ENCODE measurements at regions not wholly inside any gene's neighbourhood (a gene's known extent, or its start where the extent isn't known, plus 50 kb on each side); places are given as distances from the start of the nearest gene placed in this dataset.
"Not testable (repeated sequence)": the region's sequence is repeated elsewhere in the genome, so short reads cannot be mapped to it uniquely, and the experiment has no call there.

DNA sequence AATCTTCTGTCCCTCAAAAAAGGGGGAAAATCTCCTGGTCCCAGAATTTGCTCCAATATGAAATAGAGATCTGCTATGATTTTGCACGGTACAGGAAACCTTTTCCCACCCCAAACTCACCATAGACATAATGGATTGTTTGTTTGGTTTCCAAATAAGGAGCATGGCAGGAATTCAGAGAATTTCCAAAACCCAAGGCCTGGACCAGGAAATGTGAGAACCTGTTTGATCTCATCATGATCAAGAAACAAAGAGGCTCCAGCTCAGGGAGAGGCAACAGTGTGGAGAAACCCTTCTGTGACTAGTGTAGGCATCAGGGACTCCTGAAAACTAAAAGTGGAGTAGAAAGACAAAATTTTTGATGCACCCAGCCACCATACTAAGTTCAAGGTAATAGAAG, 1548.1 kb upstream of the LRRTM3 start:
- no peak for DNase-seq (ENCODE audit: low spot score)

DNA sequence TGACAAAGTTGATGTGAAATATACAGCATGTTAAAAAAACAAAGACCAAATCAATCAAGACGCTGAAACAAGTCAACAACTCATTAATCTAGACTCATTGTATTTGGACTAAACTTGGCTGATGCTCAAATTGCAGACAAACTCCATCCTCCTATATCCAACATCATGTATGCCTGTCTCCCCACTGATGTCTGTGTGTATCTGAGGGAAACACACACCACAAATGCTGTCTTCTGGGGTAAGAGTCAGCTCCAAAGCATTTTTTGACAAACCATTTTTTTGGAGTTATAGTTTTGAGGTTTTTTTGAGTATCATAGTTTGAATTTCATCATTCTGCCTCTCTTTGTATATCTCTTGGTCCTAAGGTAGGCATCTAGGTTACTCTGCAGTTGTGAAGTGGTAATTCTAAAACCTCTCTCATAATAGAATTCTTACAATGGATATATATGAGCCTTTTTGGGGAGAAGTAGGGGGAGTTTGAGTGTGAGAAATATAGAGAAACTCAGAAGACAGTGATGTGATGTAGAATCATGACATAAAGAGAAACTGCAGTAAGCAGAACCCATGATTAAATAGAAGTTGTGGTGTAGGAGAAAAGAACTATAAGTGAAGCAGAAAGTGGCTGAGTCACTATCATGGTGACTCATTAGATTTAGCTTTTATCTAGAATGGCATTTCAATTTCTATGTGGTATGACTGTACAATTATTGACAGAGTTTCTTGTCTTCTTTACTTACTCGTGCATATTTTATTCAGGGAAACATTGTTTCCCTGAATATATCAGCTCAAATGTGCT, 1531.1 kb upstream of the LRRTM3 start:
- DNase-seq (ENCODE audit: low spot score), result no peak

DNA sequence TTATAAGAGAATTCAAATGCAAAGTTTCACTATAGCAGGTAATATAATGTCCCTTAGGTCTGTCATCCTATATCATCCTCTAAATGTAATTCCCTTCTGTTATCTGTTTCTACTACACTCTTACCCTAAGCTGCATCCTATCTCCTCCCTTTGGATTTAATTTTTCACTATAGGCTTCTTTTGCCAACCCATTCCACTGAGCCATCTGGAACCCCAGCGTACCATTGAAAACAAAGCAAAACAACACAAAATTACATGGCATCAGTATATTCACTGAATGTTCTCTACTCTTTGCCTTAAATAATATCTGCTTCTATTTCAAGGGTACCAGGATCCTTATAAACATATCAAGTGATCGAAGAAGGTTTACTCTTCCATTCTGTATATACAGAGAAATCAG, 1530.2 kb upstream of the LRRTM3 start:
- DNase-seq (ENCODE audit: low spot score), result no peak

DNA sequence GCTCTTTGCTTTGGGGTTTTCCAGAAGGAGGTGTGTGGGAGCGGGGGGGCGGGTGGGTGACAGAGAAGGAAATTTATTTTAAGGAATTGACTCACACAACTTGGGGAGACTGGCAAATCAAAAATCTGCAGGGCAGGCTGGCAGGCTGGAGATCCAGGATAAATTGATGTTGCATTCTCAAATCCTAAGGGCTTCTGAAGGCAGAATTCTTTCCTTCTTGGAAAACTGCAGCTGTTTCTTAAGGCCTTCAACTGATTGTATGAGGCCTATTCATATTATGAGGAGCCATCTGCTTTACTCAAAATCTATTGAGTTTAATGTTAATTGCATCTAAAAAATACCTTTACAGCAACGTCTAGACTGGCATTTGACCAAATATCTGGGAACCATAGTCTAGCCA, 1528.8 kb upstream of the LRRTM3 start:
- no peak for DNase-seq (ENCODE audit: low spot score)

DNA sequence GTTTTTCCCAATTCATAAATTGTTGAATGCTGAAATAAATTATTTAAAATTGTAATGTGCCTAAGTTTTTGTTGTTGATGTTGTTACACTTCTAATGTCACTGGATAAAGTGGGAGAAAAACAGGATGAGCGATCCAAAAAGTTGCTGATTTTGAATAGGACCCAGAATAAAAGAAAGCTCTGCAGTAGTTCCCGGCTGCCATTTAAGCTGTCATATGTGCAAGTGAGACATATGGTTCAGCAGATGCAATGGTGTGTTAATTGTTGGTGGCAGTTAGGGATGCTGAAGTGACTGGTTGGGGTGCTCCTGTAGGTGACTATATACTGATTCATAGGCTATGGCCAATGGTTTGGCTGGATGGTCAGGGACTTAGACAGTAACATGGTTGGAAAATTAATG, 1517.4 kb upstream of the LRRTM3 start:
- no peak for DNase-seq (ENCODE audit: low spot score)

DNA sequence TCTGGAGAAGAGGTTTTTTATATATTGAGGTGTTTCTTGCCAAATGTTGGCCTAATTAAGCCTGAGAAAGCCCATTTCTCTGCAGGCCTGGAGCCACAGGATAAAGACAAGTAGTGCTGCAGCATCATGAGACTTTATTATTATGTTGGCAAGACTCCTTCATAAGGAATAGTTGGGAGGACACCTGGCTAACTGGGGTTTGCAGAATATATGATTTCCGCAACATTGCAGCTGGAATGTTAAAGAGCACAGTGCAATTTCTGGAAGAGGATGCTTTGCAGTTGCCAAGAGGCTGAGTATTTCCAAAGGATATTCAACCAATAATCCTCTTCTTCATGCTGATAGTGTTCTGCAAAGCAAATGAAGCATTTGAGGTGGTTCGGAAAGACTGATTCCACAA, 1512.8 kb upstream of the LRRTM3 start:
- no peak for DNase-seq (ENCODE audit: low spot score)

DNA sequence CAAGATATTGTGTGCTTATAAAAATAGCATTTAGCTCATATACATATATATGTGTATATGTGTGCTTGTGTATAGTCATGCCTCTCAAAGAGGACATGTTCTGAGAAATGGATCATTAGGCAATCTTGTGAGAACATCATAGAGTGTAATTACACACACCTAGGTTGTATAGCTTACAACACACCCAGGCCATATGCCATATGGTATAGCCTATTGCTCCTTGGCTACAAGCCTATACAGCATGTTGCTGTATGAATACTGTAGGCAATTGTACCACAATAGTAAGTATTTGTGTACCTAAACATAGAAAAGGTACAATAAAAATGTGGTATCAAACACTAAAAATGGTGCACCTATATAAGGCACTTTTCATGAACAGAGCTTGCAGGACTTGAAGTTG, 1510.5 kb upstream of the LRRTM3 start:
- no peak for DNase-seq (ENCODE audit: low spot score)

DNA sequence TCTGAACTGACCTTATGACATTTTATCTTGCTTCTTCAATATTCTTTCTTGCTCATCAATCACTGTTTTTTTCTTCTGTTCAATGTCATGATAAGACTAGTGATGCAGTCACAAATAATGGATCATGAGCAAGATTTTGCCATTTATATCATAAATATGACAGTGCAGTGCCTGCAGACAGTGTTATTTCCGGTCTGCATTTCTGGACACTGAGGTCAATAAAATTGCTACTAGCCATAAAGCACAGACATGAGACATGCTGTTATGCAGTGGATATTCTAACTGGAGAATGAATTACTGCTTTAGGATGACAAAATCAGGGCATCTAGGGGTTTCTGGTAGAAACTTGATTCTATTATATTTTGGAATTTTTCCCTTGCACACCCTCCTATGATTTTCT, 1509.7 kb upstream of the LRRTM3 start:
- no peak for DNase-seq (ENCODE audit: low spot score)

DNA sequence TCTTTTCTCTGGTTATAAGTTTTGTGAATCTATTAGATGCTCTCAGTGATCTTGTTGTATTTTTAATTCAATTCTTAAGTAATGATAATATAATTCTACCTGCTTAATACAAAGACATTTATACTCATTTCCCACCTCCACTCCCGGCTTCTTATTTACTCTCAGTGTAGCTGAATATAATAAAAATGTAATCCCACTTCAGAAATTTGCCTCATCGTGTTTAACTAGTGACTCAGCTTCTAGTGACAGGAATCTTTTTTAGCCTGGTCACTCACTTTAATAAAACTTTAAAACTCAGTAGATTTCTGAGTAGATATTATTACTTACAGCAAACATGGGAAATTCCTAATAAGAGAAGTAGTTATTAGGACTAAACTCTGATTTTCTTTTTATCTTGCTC, 1506.2 kb upstream of the LRRTM3 start:
- DNase-seq (ENCODE audit: low spot score), result no peak

DNA sequence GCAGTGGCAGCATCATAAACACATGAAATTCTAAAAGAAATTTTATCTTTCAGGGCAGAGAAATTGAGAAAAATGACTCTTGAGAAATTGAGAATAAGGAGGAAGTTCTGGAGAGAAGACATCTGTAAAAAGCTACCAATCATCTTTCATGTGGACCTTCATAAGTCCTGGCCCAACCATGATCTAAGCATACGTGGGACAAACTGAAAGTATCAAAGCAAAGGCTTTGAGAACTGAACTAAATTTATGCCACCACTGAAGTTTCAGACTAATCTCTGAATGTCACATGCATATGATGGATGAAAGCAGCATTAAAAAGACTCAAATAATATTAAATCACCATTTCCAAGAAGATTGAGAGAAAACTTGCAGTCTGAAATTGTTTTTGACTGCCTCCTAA, 1502.8 kb upstream of the LRRTM3 start:
- no peak for DNase-seq (ENCODE audit: low spot score)

DNA sequence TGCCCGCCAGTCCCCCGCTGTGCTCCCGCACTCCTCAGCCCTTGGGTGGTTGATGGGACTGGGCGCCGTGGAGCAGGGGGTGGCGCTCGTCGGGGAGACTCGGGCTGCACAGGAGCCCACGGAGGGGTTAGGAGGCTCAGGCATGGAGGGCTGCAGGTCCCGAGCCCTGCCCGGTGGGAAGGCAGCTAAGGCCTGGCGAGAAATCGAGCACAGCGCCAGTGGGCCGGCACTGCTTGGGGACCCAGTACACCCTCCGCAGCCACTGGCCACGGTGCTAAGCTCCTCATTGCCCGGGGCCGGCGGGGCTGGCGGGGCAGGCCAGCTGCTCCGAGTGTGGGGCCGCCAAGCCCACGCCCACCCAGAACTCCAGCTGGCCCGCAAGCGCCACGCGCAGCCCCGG, 1496.5 kb upstream of the LRRTM3 start:
- not testable (repeated sequence) for DNase-seq (ENCODE audit: low spot score)

DNA sequence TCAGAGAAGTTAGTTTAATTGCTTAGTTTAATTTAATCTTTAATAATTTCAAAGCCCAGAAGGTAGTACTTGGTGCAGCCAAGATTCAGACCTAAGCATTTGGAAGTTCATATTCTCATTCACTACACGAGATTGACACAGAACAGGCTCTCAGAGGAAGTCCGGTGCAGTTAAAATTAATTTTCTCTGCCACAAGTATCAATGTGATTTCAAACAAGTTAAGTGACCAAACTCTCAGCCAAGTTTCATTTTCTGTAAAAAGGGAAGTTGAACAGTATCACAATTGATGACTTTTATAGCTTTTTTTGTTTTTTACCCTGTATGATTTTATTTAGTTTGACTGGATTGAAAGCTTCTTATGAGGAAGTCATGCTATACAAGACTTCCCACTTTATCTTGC, 1494.9 kb upstream of the LRRTM3 start:
- no peak for DNase-seq (ENCODE audit: low spot score)

DNA sequence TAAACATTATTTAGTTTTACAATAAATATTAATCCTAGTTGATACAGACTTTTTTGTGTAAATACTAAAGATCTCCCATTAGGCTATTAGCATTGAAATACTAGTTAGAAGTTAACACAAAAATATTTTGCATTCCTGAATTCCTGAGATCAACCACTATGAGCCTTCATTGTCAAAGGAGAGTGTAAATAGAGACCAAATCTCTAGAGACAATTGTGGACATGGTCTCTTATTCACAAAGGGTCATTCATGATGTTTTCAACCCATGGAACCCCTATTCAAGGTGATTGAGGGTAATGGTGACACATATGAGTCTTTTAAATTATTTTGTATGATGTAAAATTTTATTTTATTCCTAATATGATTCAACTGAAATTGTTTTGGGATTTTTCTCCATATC, 1454.8 kb upstream of the LRRTM3 start:
- DNase-seq (ENCODE audit: low spot score), result no peak

DNA sequence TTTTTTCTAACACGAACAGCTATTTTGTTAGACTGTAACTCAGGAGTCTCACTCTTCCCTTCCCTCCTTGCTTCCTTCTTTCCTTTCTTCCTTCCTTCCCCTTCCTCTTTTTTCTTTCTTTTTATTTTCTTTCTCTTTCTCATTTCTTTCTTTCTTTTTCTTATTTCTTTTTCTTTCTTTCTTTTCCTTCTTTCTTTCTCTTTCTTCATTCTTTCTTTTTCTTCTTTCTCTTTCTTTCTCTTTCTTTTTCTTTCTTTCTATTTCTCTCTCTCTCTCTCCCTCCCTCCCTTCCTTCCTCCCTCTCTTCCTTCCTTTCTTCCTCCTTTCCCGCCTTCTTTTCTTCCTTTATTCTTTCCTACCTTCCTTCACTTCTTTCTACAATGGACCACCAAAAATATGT, 1443.0 kb upstream of the LRRTM3 start:
- DNase-seq (ENCODE audit: low spot score), result no peak

DNA sequence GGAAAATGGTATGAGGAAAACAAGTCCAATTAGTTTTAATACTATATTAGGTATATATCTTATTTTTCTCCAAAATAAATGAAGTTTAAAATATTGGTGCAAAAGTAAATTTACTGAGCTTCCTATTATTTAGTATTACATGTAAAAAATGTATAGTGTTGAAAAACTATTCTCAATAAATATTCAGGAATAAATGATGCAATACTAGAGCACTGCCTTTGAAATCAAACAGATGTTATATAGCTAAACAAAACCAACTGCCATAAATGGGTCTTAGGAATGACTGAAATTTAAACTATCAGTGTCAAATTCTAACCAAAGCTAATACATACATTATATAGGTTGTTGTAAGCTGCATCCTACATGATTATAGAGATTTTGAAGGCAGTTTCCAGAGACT, 1434.0 kb upstream of the LRRTM3 start:
- DNase-seq (ENCODE audit: low spot score), result no peak

DNA sequence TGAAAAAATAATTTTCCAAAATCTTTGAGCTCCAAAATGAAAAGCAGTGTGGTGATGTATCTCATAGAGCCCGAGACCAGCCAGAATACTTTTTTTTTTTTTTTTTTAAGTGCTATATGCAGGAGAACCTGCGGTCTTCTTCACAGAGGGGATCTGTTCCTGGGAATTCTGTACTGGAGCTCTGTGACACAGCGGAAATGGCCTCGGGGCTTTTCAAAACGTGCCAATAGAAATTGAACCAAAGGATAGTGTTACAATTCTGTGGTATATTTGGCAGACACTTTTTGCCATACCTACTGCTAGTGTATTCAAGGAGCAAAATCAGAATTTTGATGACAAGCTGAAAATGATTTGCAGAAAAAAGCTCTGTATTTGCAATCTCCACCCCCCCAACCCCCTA, 1429.3 kb upstream of the LRRTM3 start:
- DNase-seq (ENCODE audit: low spot score), result no peak

DNA sequence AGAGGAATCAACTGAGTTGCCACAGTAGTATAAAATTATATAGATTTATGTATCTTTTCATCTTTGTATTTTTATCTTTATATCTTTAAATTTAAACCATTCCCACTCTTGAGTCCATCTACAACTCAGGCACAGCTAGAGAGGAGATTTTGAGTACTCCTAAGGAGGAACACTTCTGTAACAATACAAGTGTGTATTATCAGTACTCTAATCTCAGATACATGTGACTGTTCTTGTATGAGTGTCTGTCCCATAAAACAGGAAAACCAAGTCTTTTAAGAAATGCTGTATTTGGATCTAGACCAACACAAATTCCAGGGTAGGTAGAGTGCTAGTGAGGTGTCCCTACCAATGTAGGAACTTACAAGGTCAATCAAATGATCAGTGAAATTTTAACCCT, 1428.0 kb upstream of the LRRTM3 start:
- no peak for DNase-seq (ENCODE audit: low spot score)

DNA sequence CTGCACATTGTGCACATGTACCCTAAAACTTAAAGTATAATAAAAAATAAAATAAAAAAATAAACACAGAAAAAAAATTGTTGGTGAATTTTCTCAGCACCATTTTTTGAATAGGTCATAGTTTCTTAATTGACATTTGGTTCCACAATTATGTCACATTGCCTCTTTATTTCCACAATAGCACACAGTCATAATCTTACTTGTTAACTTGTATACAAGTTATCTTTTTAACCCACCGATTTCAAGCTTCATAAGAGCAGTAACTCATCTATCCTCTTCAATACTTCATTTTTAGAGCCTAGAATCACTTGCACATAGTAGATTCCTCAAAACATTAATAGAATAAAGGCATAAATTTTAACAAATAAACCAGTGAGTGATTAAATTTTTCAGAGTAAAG, 1425.1 kb upstream of the LRRTM3 start:
- no peak for DNase-seq (ENCODE audit: low spot score)

DNA sequence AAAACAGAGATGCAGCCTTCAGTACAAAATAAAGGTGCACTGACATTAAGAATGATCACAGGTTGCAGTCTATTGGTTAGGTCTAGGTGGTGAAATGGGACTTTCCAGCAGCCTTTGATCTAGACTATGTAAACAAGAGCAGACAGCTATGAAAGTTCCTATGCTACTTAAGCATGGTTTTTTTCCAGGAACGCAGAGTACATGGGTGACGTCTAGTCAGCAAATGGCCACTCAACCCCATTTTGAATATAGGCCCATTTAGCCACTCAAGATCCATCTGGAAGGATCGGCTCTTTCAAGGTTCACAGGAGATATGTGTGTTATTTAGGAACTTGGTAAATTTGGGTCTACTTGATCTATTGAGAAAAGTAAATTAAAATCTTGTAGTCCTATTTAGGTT, 1424.6 kb upstream of the LRRTM3 start:
- no peak for DNase-seq (ENCODE audit: low spot score)

DNA sequence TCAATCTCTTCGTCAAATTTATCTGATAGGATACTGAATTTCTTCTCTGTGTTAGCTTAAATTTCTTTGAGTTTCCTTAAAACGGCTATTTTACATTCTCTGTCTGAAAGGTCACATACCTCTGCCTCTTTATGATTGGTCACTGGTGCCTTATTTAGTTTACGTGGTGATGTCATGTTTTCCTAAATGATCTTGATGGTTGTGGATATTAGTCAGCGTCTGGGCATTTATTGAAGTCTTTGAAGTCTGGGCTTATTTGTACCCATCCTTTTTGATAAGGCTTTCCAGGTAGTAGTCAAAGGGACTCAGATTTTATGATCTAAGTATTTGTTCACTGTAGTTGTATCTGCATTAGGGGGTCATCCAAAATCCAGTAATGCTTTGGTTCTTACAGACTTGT, 1407.5 kb upstream of the LRRTM3 start:
- DNase-seq (ENCODE audit: low spot score), result no peak

DNA sequence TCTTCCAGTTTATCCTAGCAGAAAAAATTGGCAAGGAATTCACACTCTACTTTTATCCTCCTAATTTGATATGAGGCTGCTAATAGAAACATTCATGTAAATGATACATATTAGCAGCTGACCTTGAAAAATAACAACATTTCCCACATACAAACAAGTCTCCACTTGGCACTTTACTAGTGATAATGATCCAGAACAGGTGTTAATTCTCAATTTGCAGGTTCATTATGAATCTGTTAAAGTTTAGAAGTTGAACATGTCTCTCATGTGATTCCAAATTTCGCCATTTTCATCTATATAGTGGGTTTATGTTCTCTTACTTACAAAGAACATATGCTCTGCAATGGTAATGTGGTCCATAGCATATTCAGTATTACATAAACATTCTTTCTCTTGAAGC, 1396.8 kb upstream of the LRRTM3 start:
- no peak for DNase-seq (ENCODE audit: low spot score)

DNA sequence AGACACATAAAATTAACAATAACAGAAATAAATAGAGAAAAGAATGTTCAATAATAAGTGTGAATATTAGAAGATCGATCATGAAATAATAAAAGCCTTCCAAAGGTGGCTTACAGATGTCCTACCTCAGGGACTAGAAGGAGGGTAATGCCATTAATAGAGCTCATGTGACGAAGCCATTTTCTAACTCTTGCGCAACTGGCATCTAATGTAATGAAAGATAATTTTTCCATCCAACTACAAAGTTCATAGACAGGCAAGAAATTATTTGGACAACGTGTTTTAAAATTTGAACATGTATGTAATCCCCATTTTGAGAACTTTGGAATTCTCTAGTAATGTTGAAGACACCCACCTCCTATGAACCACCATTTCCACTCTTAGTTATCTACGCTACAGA, 1394.3 kb upstream of the LRRTM3 start:
- DNase-seq (ENCODE audit: low spot score), result no peak

DNA sequence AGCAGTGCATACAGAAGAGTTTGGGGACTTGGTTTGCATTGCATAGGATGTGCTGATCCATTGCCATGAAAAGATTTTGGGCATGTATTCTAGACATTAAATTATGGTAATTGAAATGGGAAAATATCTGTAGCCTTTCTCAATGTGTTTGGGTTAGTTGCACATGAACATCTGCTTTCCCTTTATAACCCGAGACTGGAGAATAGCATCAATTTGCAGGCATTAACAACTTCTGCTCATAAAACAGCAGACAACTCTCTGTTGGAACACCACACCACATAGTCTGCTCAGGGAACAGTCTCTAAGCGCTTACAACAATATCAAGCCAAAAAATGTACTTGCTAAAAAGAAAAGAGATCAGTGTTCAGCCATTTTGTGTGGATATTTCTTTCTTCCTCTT, 1391.1 kb upstream of the LRRTM3 start:
- no peak for DNase-seq (ENCODE audit: low spot score)

DNA sequence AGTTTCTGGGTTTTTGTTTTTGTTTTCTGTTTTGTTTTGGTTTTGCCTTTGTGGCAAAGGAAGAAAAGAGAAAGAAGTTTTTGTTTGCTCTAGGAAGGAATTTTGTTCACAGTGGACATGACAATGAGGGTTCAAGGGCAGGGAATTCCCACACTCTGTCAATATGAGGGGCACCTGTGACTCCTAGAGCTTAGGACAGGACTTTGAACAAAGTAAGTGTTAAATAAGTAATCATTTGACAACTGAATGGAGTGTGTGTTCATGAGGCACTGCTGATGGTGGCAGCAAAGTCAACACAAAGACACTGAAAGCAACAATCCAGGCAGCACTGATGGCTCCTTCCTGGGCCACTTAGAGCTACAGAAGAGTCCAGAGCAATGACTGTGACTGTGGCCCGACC, 1381.1 kb upstream of the LRRTM3 start:
- DNase-seq (ENCODE audit: low spot score), result no peak

DNA sequence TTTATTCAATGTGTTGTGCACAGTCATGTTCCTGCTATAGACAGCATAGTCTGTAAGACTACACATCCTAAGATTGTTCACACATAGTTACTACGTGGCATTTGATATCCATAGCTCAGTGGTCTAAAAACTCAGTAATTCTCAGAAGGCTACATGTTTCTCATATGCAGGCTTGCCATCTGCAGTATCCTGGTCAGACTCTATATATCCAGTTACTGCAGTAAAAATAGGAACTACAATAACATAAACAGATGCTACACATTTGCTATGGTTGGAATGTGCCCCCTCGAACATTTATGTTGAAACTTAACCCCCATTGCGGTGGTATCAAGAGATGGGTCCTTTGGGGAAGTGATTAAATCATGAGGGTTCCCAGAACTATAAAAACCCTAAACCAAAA, 1377.8 kb upstream of the LRRTM3 start:
- DNase-seq (ENCODE audit: low spot score), result no peak
